ENCODE measurements at regions not wholly inside any gene's neighbourhood (a gene's known extent, or its start where the extent isn't known, plus 50 kb on each side); places are given as distances from the start of the nearest gene placed in this dataset.

GRCh38 chr6:141552463-141552862, 580.3 kb upstream of the GJE1 start:
- no peak for TF ChIP-seq POLR2A (IDR thresholded peaks at IDR 0.05)
- no peak for TF ChIP-seq CTCF (IDR thresholded peaks at IDR 0.05)
- WGBS, 2 donors = 73 to 92% methylated on average over 1 of the region's 1 CpG
- H3K27me3 ChIP-seq = no peaks in the 10 kb centered on the region
- intact Hi-C loops (cut with DNase I; ENCODE audit: low total_unique reads) = no loop called here
- no peak overlapping the region for H3K27ac ChIP-seq
- no peaks in the 10 kb centered on the region for H3K4me1 ChIP-seq
- H3K36me3 ChIP-seq (ENCODE audit: low read depth, missing control alignments) = no peaks in the 10 kb centered on the region
- H3K9me3 ChIP-seq = no peaks in the 10 kb centered on the region
- no peak for DNase-seq
- H3K4me3 ChIP-seq = no peak overlapping the region

GRCh38 chr6:141552031-141552430, 580.7 kb upstream of the GJE1 start:
- Histone ChIP-seq H3K4me1 (no peaks in the 10 kb centered on the region), H3K27ac (no peak overlapping the region), H3K27me3 (no peaks in the 10 kb centered on the region), H3K9me3 (no peaks in the 10 kb centered on the region), H3K36me3 (ENCODE audit: low read depth, missing control alignments) (no peaks in the 10 kb centered on the region), H3K4me3 (no peak overlapping the region)
- no peak for DNase-seq
- intact Hi-C loops (cut with DNase I; ENCODE audit: low total_unique reads) = no loop called here
- WGBS, 2 donors = 89 to 92% methylated on average over 5 of the region's 5 CpGs
- TF ChIP-seq CTCF (IDR thresholded peaks at IDR 0.05) = no peak
- TF ChIP-seq POLR2A (IDR thresholded peaks at IDR 0.05) = no peak

GRCh38 chr6:141551318-141551717, 581.4 kb upstream of the GJE1 start:
- DNase-seq = no peak
- Histone ChIP-seq H3K27ac (no peak overlapping the region), H3K9me3 (no peaks in the 10 kb centered on the region), H3K36me3 (ENCODE audit: low read depth, missing control alignments) (no peaks in the 10 kb centered on the region), H3K27me3 (no peaks in the 10 kb centered on the region), H3K4me1 (no peaks in the 10 kb centered on the region), H3K4me3 (no peak overlapping the region)
- TF ChIP-seq CTCF (IDR thresholded peaks at IDR 0.05) (no peak), POLR2A (IDR thresholded peaks at IDR 0.05) (no peak)
- WGBS, 2 donors = 74 to 92% methylated on average over 2 of the region's 2 CpGs
- intact Hi-C loops (cut with DNase I; ENCODE audit: low total_unique reads) = no loop called here

- intact Hi-C loops (cut with DNase I; ENCODE audit: low total_unique reads) = no loop called here
Observed at GRCh38 chr6:141550471-141550870, 582.3 kb upstream of the GJE1 start.

More at GRCh38 chr6:141550471-141550870, 582.3 kb upstream of the GJE1 start:
- Histone ChIP-seq H3K36me3 (ENCODE audit: low read depth, missing control alignments) (no peaks in the 10 kb centered on the region), H3K27ac (no peak overlapping the region), H3K9me3 (no peaks in the 10 kb centered on the region), H3K27me3 (no peaks in the 10 kb centered on the region), H3K4me1 (no peaks in the 10 kb centered on the region), H3K4me3 (no peak overlapping the region)
- DNase-seq = no peak
- WGBS, 2 donors = 89 to 92% methylated on average over 1 of the region's 1 CpG
- TF ChIP-seq POLR2A (IDR thresholded peaks at IDR 0.05) (no peak), CTCF (IDR thresholded peaks at IDR 0.05) (no peak)
